ENCODE measurements at regions not wholly inside any gene's neighbourhood (a gene's known extent, or its start where the extent isn't known, plus 50 kb on each side); places are given as distances from the start of the nearest gene placed in this dataset.

- TF ChIP-seq CTCF (IDR thresholded peaks at IDR 0.05; ENCODE audit: poor library complexity, severe bottlenecking) (no peak), EP300 (conservative IDR thresholded peaks at IDR 0.05; ENCODE audit: poor library complexity, severe bottlenecking) (no peak), POLR2AphosphoS5 (IDR thresholded peaks at IDR 0.05) (no peak)
Measured at GRCh38 chr7:155939350-155939749, 127.1 kb upstream of the SHH start.

Measured in neural cell (in vitro differentiated cells).